SK-N-DZ (cell line): ENCODE measurements at regions not wholly inside any gene's neighbourhood (a gene's known extent, or its start where the extent isn't known, plus 50 kb on each side); places are given as distances from the start of the nearest gene placed in this dataset.

Experiments used
- DNase-seq: peaks from one replicate; pipeline ENCODE4 v3.0.0-alpha.2; 2015; ENCODE audit warnings: low spot score

GRCh38 chr4:33268776-33269175 lies 2548.6 kb downstream of the PCDH7 start:
- DNase-seq: no peak

DNA sequence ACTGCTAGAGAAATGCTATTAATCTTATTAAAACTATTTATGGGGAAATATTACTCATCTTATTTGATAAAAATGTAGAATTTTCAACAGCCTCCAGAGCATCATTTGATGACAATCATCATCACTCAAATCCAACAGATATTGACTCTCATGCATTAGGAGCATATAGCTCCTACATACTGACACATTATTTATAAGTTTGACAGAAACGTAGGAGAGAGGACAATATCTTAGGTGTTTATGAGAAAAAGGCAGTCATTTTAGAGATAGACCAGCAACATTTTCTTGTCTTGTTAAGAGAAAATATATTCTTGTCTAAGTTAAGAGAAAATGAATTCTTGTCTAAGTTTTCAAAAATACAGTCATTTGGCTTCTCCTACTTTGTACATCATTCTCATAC lies 2550.2 kb downstream of the PCDH7 start:
- no peak for DNase-seq

DNA sequence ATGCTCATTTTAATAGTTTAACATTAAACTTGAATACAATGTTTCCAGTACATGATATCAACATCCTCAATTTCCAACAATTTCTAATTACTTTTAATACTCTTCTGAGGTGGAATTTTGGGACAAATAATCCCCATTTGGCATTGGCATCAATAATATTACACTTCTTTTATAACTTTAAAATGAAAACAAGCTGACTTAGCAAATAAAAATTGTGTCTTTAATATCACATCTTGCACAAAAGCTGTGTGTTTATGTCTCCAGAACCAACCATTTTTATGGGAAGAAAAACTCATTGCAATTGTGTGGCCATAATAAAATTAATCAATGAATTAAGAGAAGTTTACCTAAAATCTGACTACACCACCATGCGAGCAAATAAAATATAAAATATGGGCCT lies 2552.6 kb downstream of the PCDH7 start:
- DNase-seq: no peak

DNA sequence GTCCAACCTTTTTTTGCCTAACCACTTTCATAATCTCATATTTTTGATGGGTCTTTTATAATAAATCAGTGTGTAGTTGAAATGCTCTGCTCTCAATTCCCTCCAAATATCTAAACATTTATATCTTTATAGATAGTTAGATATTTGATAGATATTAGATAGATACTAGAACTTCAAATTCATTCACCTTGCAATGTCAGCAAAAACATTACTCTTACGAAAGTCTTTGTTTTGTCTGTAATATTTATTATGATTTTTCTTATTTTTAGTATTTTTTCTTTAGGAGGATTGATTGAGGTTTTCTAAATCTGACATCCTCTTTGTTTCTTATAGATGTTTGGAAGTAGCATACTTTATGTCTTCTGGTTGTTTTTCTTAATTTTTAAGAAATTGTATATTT lies 2563.6 kb downstream of the PCDH7 start:
- no peak for DNase-seq

GRCh38 chr4:33296876-33297455 lies 2576.8 kb downstream of the PCDH7 start:
- DNase-seq: no peak

DNA sequence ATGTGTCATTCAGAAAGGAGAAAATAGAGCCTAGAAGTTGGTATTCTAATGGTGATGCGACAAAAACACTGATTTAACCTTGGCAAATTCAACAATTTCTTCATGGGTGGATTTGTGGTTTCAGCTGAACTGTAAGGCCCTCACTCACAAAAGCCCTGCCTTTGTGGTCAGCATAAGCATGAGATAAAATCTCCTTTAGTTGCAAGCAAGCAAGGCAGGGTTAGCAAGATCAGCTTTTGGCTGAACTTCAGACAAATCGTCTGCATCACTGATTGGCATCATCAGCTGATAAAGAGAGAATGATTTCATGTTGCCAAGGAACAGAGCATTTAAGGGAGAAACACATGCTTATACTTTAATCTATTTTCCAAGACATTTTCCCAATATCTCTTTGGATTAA lies 2582.2 kb downstream of the PCDH7 start:
- peak; percentile 23 for DNase-seq

- DNase-seq: no peak
Observed at GRCh38 chr4:33306131-33306530, 2586.0 kb downstream of the PCDH7 start.

GRCh38 chr4:33316033-33316432 lies 2595.9 kb downstream of the PCDH7 start:
- no peak for DNase-seq

DNA sequence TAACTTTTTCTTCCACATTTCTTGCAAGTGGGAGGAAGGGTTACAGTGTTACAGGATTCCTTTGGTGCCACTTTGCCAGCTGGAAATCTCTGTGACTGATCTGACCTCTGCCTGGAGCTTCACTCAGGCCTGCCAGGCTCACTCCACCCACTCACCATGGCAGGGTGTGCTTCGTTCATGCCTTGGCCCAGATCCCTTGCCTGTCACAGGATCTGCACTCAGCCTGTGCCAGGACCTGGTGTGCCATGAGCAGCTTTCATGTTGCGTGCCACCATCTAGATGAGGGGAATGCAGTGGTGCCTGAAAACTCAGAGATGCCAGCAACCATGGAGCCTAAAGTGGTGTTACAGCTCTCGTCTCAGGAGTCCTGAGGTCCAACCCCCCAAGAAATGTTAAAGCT lies 2596.4 kb downstream of the PCDH7 start:
- DNase-seq: no peak

DNA sequence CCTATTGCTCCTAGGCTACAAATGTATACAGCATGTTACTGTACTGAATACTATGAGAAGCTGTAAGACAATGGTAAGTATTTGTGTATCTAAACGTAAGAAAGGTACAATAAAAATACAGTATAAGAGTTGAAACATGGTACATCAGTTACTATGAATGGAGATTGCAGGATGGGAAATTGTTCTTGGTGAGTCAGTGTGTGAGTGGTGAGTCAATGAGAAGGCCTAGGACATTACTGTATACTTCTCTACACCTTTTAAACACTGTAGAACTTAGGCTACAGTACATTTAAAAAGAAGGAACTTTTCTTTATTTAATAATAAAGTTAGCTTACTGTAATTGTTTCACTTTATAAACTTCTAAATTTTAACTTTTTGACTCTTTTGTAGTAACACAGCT lies 2603.2 kb downstream of the PCDH7 start:
- no peak for DNase-seq

DNA sequence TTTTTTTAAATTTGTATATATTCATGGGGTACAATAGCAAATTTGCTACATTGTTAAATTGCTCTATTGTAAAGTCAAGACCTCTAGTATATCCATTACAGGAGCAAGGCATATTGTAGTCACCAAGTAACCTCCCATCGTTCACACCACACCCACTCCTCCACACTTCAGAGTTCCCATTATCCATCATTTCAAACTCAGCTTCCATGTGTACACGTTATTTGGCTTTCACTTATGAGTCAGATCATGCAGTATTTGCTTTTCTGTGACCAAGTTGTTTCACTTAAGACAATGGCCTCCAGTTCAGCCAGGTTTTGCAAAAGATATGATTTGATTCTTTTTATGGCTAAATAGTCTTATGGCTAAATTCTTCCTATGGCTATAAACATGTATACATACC lies 2614.2 kb downstream of the PCDH7 start:
- DNase-seq: no peak

DNA sequence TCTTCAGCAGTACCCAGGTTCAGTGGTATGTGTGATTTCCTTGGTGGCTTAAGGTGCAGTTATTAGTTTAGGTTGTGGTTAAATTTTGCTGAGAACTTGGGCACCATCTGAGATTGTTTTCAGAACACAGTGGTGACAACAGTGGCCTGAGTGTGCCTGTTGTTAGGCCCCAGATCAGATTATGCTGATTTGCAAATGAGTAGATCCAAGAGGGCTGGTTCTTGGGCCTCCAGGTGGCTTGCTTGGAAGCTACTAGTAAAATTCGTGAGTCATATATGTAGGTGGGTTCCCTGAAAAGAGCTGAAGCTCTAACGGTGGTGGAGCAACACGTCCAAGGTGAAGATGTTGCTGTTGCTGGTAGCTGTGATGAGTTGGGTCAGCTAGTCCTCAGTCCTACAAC lies 2619.6 kb downstream of the PCDH7 start:
- no peak for DNase-seq

DNA sequence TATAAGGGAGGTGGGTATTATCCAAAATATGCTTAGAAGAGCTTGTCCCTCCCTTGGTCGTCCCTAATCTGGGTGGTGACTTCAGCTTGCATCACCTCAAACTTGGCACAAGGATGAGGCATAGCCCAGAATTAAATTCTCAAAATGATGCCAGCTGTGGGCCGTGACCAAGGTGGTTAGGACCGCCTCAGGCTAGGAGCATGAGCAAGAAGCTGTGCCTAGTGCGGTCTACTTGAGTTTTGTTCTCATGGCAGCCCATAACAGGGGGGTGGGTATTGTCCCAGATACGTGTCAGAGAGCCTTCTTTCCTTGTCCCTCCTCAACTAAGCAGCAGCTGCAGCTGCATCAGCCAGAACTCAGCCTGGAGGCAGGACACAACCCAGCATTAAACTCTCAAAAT lies 2620.0 kb downstream of the PCDH7 start:
- DNase-seq: no peak

GRCh38 chr4:33349376-33349775 lies 2629.2 kb downstream of the PCDH7 start:
- no peak for DNase-seq

GRCh38 chr4:33357121-33357520 lies 2637.0 kb downstream of the PCDH7 start:
- DNase-seq: no peak

GRCh38 chr4:33369446-33369845 lies 2649.3 kb downstream of the PCDH7 start:
- no peak for DNase-seq

DNA sequence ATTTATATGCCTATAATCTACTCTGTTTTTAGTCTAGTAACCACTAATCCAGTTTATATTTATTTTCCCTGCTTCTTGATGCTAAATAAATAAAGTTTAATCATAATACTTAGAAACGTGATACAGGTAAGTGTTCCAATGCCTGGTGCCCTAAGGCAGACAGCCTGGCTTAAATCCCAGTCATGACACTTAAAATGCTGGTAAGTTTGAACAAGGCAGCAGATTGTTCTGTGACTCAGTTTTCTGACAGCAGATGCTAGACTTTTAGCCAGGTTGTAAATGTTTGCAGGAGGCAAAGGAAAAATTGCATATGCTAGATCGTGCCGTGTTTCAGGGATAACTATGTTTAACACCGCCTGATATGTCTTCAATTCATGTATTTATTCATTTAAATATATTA lies 2661.6 kb downstream of the PCDH7 start:
- DNase-seq: no peak

GRCh38 chr4:33386764-33387163 lies 2666.6 kb downstream of the PCDH7 start:
- no peak for DNase-seq

DNA sequence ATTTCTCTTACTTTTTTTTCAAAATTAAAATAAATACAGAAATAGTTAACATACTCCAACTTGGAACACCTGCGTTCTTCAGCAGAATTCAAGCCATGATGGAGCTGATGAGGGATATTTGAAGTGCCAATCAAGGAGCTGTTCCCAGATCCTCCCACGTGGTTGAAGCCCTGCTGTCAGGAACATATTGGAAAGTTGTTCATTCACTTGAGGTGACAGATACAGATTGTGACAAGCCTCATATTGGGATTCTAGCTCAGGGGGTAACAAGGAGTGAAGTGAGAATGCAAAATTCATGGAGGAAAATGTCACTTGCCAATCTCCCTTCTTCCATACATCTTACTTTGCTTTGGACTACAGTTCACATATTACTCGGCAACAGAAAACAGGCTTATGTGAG lies 2670.8 kb downstream of the PCDH7 start:
- DNase-seq: no peak

- DNase-seq: no peak
Observed at GRCh38 chr4:33395731-33396485, 2675.7 kb downstream of the PCDH7 start.

GRCh38 chr4:33400504-33400903 lies 2680.3 kb downstream of the PCDH7 start:
- DNase-seq: no peak

DNA sequence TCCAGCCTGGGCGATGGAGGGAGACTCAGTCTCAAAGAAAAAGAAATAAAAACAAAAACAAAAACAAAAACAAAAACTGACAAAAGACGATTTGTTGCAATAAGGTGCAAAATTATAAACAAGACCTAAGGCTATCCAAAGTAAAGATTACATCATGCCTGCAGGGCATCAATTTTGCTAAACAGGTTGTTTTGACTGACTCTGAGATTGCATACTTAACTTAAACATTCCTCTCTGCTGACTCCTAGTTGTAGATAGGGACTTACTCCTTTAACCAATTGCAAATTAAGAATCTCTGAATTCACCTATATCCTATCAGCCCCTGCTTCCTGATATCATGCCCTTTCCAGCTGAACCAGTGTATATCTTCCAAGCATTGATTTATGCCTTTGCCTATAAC lies 2687.3 kb downstream of the PCDH7 start:
- DNase-seq: no peak

- no peak for DNase-seq
Observed at GRCh38 chr4:33411182-33411581, 2691.0 kb downstream of the PCDH7 start.

GRCh38 chr4:33421887-33422286 lies 2701.7 kb downstream of the PCDH7 start:
- DNase-seq: no peak
